HL-60 (cell line): ENCODE measurements at regions not wholly inside any gene's neighbourhood (a gene's known extent, or its start where the extent isn't known, plus 50 kb on each side); places are given as distances from the start of the nearest gene placed in this dataset.

Experiments
- POLR2AphosphoS5 ChIP-seq: IDR thresholded peaks from 2 replicates; pipeline ENCODE4 v1.6.1; 2012; ENCODE audit warnings: low read depth
- SPI1 ChIP-seq: IDR thresholded peaks from 2 replicates; pipeline ENCODE4 v1.6.1; 2012; ENCODE audit warnings: low read depth, mild to moderate bottlenecking, borderline replicate concordance
- TF ChIP-seq, protein P1 (sequence below): IDR thresholded peaks from one replicate; pipeline ENCODE4 v1.5.1; 2011; ENCODE audit warnings: low read length, control low read depth, inconsistent platforms; ENCODE audit not compliant: insufficient read depth

DNA sequence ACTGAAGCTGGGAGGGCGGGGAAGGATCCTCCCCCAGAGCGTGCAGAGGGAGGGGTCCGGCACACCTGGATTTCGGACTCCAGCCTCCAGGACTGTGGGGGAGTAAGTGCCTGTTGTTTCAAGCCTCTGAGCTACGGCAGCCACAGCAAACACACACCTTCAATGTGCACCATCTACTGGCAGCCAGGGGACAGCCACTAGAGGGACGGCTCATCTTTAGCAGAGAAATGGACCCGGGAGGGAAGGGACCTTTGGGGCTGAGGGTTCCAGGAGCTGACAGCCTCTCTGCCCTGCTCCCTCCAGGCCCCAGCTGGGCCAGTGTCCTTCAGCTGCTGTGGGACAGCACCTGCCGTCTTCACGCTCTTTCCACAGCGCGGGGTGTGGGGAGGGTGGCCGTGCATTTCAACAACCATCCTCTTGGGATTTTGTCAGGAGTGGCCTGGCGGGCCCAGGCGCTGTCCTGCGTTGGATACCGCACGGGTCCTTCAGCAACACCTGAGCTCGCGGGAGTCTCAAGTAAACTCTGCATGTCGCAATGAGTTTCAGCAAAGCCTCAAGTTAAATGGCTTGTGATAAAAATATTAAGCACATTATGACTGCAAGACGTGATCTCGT lies 209.2 kb upstream of the C14orf180 start:
- TF ChIP-seq, protein P1, sequence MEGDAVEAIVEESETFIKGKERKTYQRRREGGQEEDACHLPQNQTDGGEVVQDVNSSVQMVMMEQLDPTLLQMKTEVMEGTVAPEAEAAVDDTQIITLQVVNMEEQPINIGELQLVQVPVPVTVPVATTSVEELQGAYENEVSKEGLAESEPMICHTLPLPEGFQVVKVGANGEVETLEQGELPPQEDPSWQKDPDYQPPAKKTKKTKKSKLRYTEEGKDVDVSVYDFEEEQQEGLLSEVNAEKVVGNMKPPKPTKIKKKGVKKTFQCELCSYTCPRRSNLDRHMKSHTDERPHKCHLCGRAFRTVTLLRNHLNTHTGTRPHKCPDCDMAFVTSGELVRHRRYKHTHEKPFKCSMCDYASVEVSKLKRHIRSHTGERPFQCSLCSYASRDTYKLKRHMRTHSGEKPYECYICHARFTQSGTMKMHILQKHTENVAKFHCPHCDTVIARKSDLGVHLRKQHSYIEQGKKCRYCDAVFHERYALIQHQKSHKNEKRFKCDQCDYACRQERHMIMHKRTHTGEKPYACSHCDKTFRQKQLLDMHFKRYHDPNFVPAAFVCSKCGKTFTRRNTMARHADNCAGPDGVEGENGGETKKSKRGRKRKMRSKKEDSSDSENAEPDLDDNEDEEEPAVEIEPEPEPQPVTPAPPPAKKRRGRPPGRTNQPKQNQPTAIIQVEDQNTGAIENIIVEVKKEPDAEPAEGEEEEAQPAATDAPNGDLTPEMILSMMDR, result no peak
- no peak for TF ChIP-seq POLR2AphosphoS5
- TF ChIP-seq SPI1, result no peak
